ENCODE measurements at regions not wholly inside any gene's neighbourhood (a gene's known extent, or its start where the extent isn't known, plus 50 kb on each side); places are given as distances from the start of the nearest gene placed in this dataset.

- Mint-ChIP-seq H3K4me1 (ENCODE audit: low read depth) (peaks cover 41% of the 10 kb centered on the region), H3K27ac (ENCODE audit: unreplicated experiment) (no peak overlapping the region), H3K4me3 (ENCODE audit: unreplicated experiment) (no peak overlapping the region), H3K9me3 (ENCODE audit: low read depth) (no peaks in the 10 kb centered on the region), H3K27me3 (ENCODE audit: low read depth) (no peaks in the 10 kb centered on the region), H3K36me3 (ENCODE audit: low read depth) (no peaks in the 10 kb centered on the region)
- no peak for DNase-seq (ENCODE audit: low spot score)
- no peak for TF ChIP-seq CTCF (IDR thresholded peaks at IDR 0.05)
These were observed 142.3 kb upstream of the JUN start for GRCh38 chr1:58926152-58926551.

- Mint-ChIP-seq H3K36me3 (ENCODE audit: low read depth) (no peaks in the 10 kb centered on the region), H3K4me3 (ENCODE audit: unreplicated experiment) (no peak overlapping the region), H3K27me3 (ENCODE audit: low read depth) (no peaks in the 10 kb centered on the region), H3K9me3 (ENCODE audit: low read depth) (no peaks in the 10 kb centered on the region), H3K27ac (ENCODE audit: unreplicated experiment) (no peak overlapping the region), H3K4me1 (ENCODE audit: low read depth) (peaks cover 39% of the 10 kb centered on the region)
- no peak for DNase-seq (ENCODE audit: low spot score)
- no peak for TF ChIP-seq CTCF (IDR thresholded peaks at IDR 0.05)
These were observed 143.3 kb upstream of the JUN start for GRCh38 chr1:58927041-58927721.

- TF ChIP-seq CTCF (IDR thresholded peaks at IDR 0.05), result no peak
- H3K27me3 Mint-ChIP-seq (ENCODE audit: low read depth), result no peaks in the 10 kb centered on the region
- no peak overlapping the region for H3K27ac Mint-ChIP-seq (ENCODE audit: unreplicated experiment)
- peaks cover 39% of the 10 kb centered on the region for H3K4me1 Mint-ChIP-seq (ENCODE audit: low read depth)
- no peak for DNase-seq (ENCODE audit: low spot score)
- no peak overlapping the region for H3K4me3 Mint-ChIP-seq (ENCODE audit: unreplicated experiment)
- H3K36me3 Mint-ChIP-seq (ENCODE audit: low read depth), result no peaks in the 10 kb centered on the region
- H3K9me3 Mint-ChIP-seq (ENCODE audit: low read depth), result no peaks in the 10 kb centered on the region
These were observed 143.9 kb upstream of the JUN start for GRCh38 chr1:58927722-58928085.

- no peak for TF ChIP-seq CTCF (IDR thresholded peaks at IDR 0.05)
- Mint-ChIP-seq H3K4me1 (ENCODE audit: low read depth) (peaks cover 41% of the 10 kb centered on the region), H3K36me3 (ENCODE audit: low read depth) (no peaks in the 10 kb centered on the region), H3K4me3 (ENCODE audit: unreplicated experiment) (no peak overlapping the region), H3K9me3 (ENCODE audit: low read depth) (no peaks in the 10 kb centered on the region), H3K27me3 (ENCODE audit: low read depth) (no peaks in the 10 kb centered on the region), H3K27ac (ENCODE audit: unreplicated experiment) (no peak overlapping the region)
- DNase-seq (ENCODE audit: low spot score), result no peak
These were observed 144.7 kb upstream of the JUN start for GRCh38 chr1:58928514-58928913.

GRCh38 chr1:58929671-58930325 lies 146.0 kb upstream of the JUN start:
- TF ChIP-seq CTCF (IDR thresholded peaks at IDR 0.05), result no peak
- H3K4me3 Mint-ChIP-seq (ENCODE audit: unreplicated experiment), result no peak overlapping the region
- H3K36me3 Mint-ChIP-seq (ENCODE audit: low read depth), result no peaks in the 10 kb centered on the region
- no peaks in the 10 kb centered on the region for H3K9me3 Mint-ChIP-seq (ENCODE audit: low read depth)
- no peak for DNase-seq (ENCODE audit: low spot score)
- H3K27ac Mint-ChIP-seq (ENCODE audit: unreplicated experiment), result no peak overlapping the region
- no peaks in the 10 kb centered on the region for H3K27me3 Mint-ChIP-seq (ENCODE audit: low read depth)
- peaks cover 44% of the 10 kb centered on the region for H3K4me1 Mint-ChIP-seq (ENCODE audit: low read depth)
